Activated T-cell treated with anti-CD3 and anti-CD28 coated beads for 48 hours (primary cell): ENCODE measurements at regions not wholly inside any gene's neighbourhood (a gene's known extent, or its start where the extent isn't known, plus 50 kb on each side); places are given as distances from the start of the nearest gene placed in this dataset.

Source experiments
- DNase-seq: peaks from one replicate; pipeline ENCODE4 v3.0.0-alpha.2; 2020; ENCODE audit warnings: low read depth

DNA sequence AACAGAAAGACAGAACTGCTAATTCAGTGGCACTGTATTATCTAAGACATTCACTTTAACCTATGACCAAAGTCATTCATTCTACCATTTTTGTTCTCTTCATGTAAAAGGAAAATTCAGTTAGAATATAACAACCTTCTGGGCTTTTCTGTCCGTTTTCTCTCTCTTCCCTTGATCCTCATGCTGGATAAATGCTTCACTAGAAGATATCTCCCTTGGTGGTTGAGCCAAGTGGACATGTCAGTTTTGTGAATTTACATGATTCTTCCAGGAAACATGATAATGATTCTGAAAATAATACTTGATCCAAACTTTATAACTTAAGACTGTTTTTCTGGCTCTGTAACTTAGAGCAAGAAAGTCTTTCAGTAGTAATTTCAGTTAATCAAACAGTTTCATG lies 1012.2 kb downstream of the SQOR start:
- DNase-seq, result no peak

DNA sequence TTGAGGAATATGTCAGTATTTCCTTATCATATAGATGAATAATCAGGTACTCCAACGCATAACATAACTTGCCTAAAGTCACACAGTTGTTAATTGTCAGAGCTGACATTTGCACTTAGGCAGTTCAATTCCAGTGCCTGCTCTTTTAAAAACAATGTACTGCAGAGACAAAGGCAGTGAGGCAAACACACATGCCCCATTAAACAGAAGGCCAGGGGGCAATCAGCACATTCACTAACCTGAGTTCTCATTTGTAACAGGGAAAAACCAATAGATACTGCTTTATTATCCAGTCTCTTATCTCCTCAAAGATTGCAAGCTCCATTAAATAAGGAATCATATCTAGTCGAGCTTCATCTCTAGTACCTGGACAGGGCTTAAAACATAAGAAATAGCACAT lies 1017.4 kb downstream of the SQOR start:
- no peak for DNase-seq

- DNase-seq, result no peak
Observed at GRCh38 chr15:46654993-46655392, 1020.2 kb downstream of the SQOR start.

DNA sequence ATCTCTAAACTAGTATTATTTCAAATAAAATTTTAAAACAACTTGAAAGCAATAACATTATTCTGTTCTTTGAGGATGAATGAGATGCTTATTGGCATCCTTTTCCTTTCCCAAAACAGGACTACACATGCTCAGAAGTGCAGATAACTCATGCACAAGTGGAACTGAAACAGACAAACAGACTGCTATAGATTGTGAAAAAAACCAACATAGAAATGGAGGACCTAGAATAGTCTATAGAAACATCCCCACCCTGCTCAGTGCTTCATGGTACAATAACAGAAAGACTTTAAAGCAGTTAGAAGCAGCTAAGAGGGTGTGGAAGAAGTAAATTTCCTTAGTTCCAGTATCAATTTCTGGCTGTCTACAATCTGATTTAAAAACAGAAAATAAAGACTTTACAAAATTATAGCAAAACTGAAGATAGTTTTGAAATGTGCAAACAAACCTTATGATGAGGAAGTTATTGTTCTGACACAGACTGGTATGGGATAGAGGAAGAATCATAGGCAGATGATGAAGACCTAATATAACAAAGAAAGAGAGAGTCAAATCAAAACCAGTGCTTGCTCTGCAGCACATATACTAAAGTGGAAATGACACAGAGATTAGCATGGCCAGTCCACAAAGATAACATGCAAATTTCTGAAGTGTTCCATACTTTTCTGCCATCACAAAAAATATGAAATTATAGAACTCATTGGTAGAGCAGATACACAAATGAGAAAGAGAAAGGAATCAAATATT lies 1025.4 kb downstream of the SQOR start:
- no peak for DNase-seq

GRCh38 chr15:46670258-46670657 lies 1035.4 kb downstream of the SQOR start:
- DNase-seq, result no peak

DNA sequence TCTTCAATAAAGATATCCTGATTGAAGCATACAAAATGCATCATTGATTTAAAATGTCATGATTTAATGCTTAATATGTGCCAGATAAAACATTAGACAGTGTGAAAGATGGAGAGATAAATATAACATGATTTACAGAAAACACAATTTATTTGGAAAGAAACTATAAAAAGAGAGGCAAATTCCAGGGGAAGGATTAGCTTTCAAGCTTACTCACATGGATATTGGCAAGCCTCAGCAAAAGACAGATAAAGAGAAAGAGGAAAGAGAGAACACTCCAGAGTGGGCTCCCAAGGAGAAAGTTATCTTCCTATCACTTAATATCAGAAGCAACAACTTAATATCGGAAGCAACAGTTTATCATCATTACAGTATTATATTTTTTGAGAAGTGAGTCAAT lies 1036.5 kb downstream of the SQOR start:
- no peak for DNase-seq

GRCh38 chr15:46672041-46672440 lies 1037.2 kb downstream of the SQOR start:
- DNase-seq, result no peak

DNA sequence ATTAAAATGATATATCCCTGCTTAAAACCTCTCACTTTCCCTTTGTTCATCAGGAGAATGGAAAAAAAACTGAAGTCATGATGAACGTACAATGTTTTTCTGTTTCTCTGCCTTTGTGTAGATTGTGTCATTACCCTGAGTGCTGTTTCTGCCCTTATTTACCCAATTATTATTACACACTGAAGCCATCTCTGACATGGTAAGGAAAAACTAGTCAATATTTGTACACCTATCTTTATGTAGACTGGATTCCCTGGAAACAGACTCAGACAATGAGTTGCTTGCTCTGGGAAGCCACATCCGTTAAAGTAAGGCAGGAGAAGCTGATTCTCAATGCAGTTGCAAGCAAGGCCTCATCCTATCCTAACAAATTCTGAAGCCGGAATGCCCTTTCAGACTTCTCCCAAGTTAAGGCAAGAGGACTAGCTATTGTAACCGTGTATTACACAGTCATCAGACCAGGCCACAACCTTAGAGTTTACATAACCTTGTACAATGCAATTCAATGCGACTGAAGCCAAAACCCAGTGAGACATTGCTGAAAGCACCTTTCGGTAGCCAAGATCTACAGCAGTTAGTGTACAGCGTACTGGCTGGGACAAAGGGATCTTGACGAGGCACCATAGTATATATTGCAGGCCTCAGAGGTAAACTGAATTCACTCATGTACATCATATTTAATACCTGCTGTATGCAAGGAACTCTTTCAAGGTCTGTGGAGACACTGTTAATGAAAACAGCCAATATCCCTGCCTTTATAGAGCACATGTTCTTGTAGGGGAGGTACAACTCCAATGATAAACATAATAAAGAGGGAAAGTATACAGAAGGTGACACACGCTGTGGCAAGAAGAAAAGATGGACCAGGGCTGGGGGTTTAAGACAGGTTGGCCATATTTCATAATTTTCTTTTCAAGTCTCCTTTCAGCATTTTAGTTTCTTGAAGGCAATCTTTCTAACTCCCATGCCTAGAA lies 1040.8 kb upstream of the SEMA6D start:
- no peak for DNase-seq

GRCh38 chr15:46677491-46677890 lies 1039.8 kb upstream of the SEMA6D start:
- no peak for DNase-seq

- no peak for DNase-seq
Observed at GRCh38 chr15:46681901-46682300, 1035.4 kb upstream of the SEMA6D start.

- DNase-seq, result no peak
Observed at GRCh38 chr15:46682969-46683791, 1034.1 kb upstream of the SEMA6D start.

- no peak for DNase-seq
Observed at GRCh38 chr15:46685096-46685495, 1032.2 kb upstream of the SEMA6D start.

DNA sequence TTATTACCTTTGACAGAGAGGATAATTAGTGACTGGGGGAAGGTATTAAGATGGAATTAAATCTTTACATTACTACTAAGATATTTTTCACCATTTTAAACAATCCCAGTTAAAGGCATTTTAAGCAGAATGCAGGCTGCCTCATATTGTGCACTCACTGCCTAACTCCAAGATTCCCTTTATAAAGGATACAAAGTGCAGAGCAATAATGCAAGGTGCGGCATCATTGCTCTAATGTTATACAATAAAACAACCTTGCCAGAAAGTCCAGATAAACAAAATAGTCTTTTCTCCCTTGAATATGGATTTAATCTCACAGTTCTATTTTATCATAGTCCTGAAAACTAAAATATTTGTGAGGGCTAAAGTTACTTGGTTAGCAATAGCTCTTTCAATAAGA lies 1031.6 kb upstream of the SEMA6D start:
- no peak for DNase-seq

GRCh38 chr15:46696281-46696680 lies 1021.0 kb upstream of the SEMA6D start:
- no peak for DNase-seq

DNA sequence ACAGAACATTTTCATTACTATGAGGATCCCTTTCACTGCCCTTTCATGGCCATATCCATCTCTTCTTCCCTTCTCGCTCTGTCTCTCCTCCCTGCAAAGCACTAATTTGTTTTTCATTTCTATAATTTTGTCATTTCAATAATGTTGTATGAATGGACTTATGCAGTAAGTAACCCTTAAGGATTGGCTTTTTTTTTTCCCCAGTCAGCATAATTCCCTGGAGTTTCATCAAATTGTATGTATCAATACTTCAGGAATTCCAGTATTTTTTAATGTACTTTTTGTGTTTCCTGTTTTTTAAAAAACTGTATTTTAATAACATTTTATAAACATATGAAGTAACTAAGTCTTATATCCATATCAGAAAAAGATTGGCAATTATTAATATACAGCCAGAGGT lies 1016.0 kb upstream of the SEMA6D start:
- no peak for DNase-seq

DNA sequence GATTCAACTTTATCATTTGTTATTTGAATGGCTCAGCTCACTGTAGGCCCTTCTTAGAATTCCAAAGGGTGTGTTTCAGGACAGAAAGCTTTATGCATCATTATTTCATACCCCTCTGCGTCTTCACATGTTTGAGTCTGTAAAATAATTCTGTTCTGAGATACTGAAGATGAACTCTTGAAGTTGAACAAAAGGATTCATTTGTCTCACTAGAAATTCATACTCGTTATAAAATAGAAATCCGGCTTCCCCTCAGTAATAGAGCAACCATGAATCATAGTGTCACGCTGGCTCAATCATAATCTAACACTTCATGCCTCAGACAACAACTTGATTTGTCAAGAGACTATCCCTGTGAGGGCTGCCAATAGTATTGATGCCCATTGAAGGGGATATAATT lies 1015.4 kb upstream of the SEMA6D start:
- no peak for DNase-seq

GRCh38 chr15:46703020-46703861 lies 1014.1 kb upstream of the SEMA6D start:
- no peak for DNase-seq

- no peak for DNase-seq
Observed at GRCh38 chr15:46703871-46704637, 1013.3 kb upstream of the SEMA6D start.

DNA sequence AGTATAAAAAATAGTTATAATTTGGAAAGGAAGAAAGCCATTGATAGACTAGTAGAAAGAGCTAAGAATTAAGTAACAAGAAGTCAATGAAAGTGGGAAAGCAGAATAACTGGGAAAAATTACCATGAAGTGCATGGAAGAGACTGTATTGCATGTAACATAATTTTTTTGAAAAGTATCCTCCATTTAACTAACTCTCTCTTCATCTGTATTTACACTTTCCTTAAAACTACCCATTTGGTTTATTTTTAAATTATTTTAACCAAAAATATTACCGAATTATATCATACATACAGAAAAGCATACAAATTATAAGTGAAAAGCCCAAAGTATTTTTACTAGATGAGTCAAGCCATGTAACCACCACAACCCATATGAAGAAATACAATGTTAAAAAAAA lies 1009.9 kb upstream of the SEMA6D start:
- DNase-seq, result no peak

GRCh38 chr15:46708226-46708625 lies 1009.1 kb upstream of the SEMA6D start:
- no peak for DNase-seq
